SH-SY5Y (cell line): ENCODE measurements at regions not wholly inside any gene's neighbourhood (a gene's known extent, or its start where the extent isn't known, plus 50 kb on each side); places are given as distances from the start of the nearest gene placed in this dataset.

Source experiments
- GATA2 ChIP-seq: IDR thresholded peaks from 2 replicates; pipeline ENCODE4 v1.6.1; 2011; ENCODE audit warnings: mild to moderate bottlenecking, low read depth, low read length
- GATA3 ChIP-seq: IDR thresholded peaks from 2 replicates; pipeline ENCODE4 v1.6.1; 2011; ENCODE audit warnings: low read depth, mild to moderate bottlenecking, low read length, moderate library complexity

GRCh38 chr14:55874785-55875184, 243.4 kb upstream of the PELI2 start:
- no peak for TF ChIP-seq GATA3
- TF ChIP-seq GATA2, result no peak

GRCh38 chr14:55877942-55878341, 240.3 kb upstream of the PELI2 start:
- no peak for TF ChIP-seq GATA2
- no peak for TF ChIP-seq GATA3

- TF ChIP-seq GATA3, result no peak
- no peak for TF ChIP-seq GATA2
Measured at GRCh38 chr14:55881577-55882241, 236.5 kb upstream of the PELI2 start.

- TF ChIP-seq GATA2, result no peak
- TF ChIP-seq GATA3, result no peak
Measured at GRCh38 chr14:55884819-55885218, 233.4 kb upstream of the PELI2 start.

- TF ChIP-seq GATA2 (no peak), GATA3 (no peak)
Measured at GRCh38 chr14:55889124-55889523, 229.1 kb upstream of the PELI2 start.

- no peak for TF ChIP-seq GATA3
Measured at GRCh38 chr14:55891692-55892091, 226.5 kb upstream of the PELI2 start.

GRCh38 chr14:55892906-55893305, 225.3 kb upstream of the PELI2 start:
- TF ChIP-seq GATA2 (no peak), GATA3 (no peak)

- no peak for TF ChIP-seq GATA3
- TF ChIP-seq GATA2, result no peak
Measured at GRCh38 chr14:55893705-55894104, 224.5 kb upstream of the PELI2 start.

GRCh38 chr14:55897031-55897430, 221.2 kb upstream of the PELI2 start:
- TF ChIP-seq GATA3 (no peak), GATA2 (no peak)

GRCh38 chr14:55898938-55899337, 219.3 kb upstream of the PELI2 start:
- TF ChIP-seq GATA3, result no peak

- TF ChIP-seq GATA2 (no peak), GATA3 (no peak)
Measured at GRCh38 chr14:55899531-55899930, 218.7 kb upstream of the PELI2 start.

- no peak for TF ChIP-seq GATA2
Measured at GRCh38 chr14:55900749-55901148, 217.5 kb upstream of the PELI2 start.

GRCh38 chr14:55901291-55901690, 216.9 kb upstream of the PELI2 start:
- TF ChIP-seq GATA3 (no peak), GATA2 (no peak)

- TF ChIP-seq GATA3 (no peak), GATA2 (no peak)
Measured at GRCh38 chr14:55902241-55902640, 216.0 kb upstream of the PELI2 start.

GRCh38 chr14:55904086-55904485, 214.1 kb upstream of the PELI2 start:
- no peak for TF ChIP-seq GATA3
- TF ChIP-seq GATA2, result no peak

GRCh38 chr14:55908106-55908505, 210.1 kb upstream of the PELI2 start:
- no peak for TF ChIP-seq GATA3
- TF ChIP-seq GATA2, result no peak
